ENCODE measurements at regions not wholly inside any gene's neighbourhood (a gene's known extent, or its start where the extent isn't known, plus 50 kb on each side); places are given as distances from the start of the nearest gene placed in this dataset.

- no peak for TF ChIP-seq POU5F1 (IDR thresholded peaks at IDR 0.05; ENCODE audit: low read depth, low read length)
- TF ChIP-seq EGR1 (IDR thresholded peaks at IDR 0.05; ENCODE audit: borderline replicate concordance, low read depth, low read length), result no peak
- TF ChIP-seq, protein P1, sequence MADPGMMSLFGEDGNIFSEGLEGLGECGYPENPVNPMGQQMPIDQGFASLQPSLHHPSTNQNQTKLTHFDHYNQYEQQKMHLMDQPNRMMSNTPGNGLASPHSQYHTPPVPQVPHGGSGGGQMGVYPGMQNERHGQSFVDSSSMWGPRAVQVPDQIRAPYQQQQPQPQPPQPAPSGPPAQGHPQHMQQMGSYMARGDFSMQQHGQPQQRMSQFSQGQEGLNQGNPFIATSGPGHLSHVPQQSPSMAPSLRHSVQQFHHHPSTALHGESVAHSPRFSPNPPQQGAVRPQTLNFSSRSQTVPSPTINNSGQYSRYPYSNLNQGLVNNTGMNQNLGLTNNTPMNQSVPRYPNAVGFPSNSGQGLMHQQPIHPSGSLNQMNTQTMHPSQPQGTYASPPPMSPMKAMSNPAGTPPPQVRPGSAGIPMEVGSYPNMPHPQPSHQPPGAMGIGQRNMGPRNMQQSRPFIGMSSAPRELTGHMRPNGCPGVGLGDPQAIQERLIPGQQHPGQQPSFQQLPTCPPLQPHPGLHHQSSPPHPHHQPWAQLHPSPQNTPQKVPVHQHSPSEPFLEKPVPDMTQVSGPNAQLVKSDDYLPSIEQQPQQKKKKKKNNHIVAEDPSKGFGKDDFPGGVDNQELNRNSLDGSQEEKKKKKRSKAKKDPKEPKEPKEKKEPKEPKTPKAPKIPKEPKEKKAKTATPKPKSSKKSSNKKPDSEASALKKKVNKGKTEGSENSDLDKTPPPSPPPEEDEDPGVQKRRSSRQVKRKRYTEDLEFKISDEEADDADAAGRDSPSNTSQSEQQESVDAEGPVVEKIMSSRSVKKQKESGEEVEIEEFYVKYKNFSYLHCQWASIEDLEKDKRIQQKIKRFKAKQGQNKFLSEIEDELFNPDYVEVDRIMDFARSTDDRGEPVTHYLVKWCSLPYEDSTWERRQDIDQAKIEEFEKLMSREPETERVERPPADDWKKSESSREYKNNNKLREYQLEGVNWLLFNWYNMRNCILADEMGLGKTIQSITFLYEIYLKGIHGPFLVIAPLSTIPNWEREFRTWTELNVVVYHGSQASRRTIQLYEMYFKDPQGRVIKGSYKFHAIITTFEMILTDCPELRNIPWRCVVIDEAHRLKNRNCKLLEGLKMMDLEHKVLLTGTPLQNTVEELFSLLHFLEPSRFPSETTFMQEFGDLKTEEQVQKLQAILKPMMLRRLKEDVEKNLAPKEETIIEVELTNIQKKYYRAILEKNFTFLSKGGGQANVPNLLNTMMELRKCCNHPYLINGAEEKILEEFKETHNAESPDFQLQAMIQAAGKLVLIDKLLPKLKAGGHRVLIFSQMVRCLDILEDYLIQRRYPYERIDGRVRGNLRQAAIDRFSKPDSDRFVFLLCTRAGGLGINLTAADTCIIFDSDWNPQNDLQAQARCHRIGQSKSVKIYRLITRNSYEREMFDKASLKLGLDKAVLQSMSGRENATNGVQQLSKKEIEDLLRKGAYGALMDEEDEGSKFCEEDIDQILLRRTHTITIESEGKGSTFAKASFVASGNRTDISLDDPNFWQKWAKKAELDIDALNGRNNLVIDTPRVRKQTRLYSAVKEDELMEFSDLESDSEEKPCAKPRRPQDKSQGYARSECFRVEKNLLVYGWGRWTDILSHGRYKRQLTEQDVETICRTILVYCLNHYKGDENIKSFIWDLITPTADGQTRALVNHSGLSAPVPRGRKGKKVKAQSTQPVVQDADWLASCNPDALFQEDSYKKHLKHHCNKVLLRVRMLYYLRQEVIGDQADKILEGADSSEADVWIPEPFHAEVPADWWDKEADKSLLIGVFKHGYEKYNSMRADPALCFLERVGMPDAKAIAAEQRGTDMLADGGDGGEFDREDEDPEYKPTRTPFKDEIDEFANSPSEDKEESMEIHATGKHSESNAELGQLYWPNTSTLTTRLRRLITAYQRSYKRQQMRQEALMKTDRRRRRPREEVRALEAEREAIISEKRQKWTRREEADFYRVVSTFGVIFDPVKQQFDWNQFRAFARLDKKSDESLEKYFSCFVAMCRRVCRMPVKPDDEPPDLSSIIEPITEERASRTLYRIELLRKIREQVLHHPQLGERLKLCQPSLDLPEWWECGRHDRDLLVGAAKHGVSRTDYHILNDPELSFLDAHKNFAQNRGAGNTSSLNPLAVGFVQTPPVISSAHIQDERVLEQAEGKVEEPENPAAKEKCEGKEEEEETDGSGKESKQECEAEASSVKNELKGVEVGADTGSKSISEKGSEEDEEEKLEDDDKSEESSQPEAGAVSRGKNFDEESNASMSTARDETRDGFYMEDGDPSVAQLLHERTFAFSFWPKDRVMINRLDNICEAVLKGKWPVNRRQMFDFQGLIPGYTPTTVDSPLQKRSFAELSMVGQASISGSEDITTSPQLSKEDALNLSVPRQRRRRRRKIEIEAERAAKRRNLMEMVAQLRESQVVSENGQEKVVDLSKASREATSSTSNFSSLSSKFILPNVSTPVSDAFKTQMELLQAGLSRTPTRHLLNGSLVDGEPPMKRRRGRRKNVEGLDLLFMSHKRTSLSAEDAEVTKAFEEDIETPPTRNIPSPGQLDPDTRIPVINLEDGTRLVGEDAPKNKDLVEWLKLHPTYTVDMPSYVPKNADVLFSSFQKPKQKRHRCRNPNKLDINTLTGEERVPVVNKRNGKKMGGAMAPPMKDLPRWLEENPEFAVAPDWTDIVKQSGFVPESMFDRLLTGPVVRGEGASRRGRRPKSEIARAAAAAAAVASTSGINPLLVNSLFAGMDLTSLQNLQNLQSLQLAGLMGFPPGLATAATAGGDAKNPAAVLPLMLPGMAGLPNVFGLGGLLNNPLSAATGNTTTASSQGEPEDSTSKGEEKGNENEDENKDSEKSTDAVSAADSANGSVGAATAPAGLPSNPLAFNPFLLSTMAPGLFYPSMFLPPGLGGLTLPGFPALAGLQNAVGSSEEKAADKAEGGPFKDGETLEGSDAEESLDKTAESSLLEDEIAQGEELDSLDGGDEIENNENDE (IDR thresholded peaks at IDR 0.05; ENCODE audit: insufficient replicate concordance, low read length), result no peak
- no peak for TF ChIP-seq RXRA (IDR thresholded peaks at IDR 0.05; ENCODE audit: insufficient read depth, low read depth, low read length)
Observed at GRCh38 chr2:57490741-57491140, 555.9 kb upstream of the VRK2 start (continued).

Measured in H1 (cell line).